T-helper 1 cell treated with Interleukin-12 subunit alpha and Interleukin-12 subunit beta and Interleukin-4 antibody, amounts not matched to agents 30 μg/mL and 1 μg/mL, for 36 hours (primary cell): ENCODE measurements at regions not wholly inside any gene's neighbourhood (a gene's known extent, or its start where the extent isn't known, plus 50 kb on each side); places are given as distances from the start of the nearest gene placed in this dataset.
A peak's percentile ranks its signal among the peaks of the same experiment; 100 is the strongest.

Source experiments
- H3K27ac Mint-ChIP-seq: one replicate; pipeline ENCODE4 v1.8.0; 2021; ENCODE audit warnings: mild to moderate bottlenecking, mixed read lengths
- H3K27me3 Mint-ChIP-seq: one replicate; pipeline ENCODE4 v1.8.0; 2021; ENCODE audit warnings: low read depth, mixed read lengths
- H3K36me3 Mint-ChIP-seq: one replicate; pipeline ENCODE4 v1.8.0; 2021; ENCODE audit warnings: low read depth, mixed read lengths
- H3K4me1 Mint-ChIP-seq: one replicate; pipeline ENCODE4 v1.8.0; 2021; ENCODE audit warnings: low read depth, mixed read lengths
- H3K4me3 Mint-ChIP-seq: one replicate; pipeline ENCODE4 v1.8.0; 2021; ENCODE audit warnings: mild to moderate bottlenecking, moderate library complexity, mixed read lengths
- H3K9me3 Mint-ChIP-seq: one replicate; pipeline ENCODE4 v1.8.0; 2021; ENCODE audit warnings: mixed read lengths

DNA sequence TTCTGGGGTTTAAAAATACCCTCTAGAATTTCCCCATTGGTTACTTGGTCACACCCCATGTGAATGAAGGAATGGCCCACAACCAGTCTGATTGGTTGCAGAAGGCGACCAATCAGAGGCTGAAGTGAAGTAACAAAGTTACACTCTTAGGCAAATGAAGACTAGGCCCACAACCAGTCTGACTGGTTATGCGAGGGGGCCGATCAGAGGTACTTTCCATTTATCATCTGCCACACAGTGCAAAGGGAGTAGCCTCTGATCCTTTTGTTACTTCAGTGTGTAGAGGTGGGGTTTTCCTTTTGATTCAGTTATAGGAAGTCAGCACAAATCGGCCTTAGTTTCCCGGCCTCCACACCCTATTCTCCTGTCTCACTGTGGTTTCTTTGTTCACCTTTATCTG lies 61.2 kb upstream of the SGK1 start:
- Mint-ChIP-seq H3K27me3 (no peaks in the 10 kb centered on the region), H3K4me3 (peak overlapping the region; percentile 40), H3K9me3 (no peaks in the 10 kb centered on the region), H3K36me3 (peaks cover 2% of the 10 kb centered on the region), H3K4me1 (peaks cover 43% of the 10 kb centered on the region), H3K27ac (peak overlapping the region; percentile 78)

- no peak overlapping the region for H3K4me3 Mint-ChIP-seq
- H3K36me3 Mint-ChIP-seq: peaks cover 2% of the 10 kb centered on the region
- H3K27ac Mint-ChIP-seq: peak overlapping the region; percentile 78
- peaks cover 45% of the 10 kb centered on the region for H3K4me1 Mint-ChIP-seq
- H3K27me3 Mint-ChIP-seq: no peaks in the 10 kb centered on the region
- H3K9me3 Mint-ChIP-seq: no peaks in the 10 kb centered on the region
These were observed 60.5 kb upstream of the SGK1 start for GRCh38 chr6:134378426-134378825.

DNA sequence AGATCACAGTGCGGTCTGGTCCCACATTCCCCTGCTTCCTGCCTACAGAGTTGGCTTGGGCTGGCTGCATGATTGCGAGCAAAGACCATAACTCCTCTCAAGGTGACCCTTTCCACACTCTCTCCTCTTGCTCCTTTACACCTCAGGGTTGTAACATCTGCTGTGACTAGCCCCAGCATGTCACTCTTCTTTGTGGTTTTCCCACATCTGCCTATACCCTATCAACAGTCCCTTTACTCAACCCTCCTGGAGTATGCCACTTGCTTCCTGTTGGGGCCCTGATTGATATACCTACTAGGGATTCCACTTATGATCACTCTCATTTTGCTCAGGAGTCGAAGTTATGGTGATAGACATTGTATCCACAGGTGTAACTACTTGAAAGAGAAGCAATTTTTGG lies 58.9 kb upstream of the SGK1 start:
- Mint-ChIP-seq H3K36me3 (peaks cover 3% of the 10 kb centered on the region), H3K27ac (no peak overlapping the region), H3K4me1 (peaks cover 57% of the 10 kb centered on the region), H3K27me3 (no peaks in the 10 kb centered on the region), H3K4me3 (no peak overlapping the region), H3K9me3 (no peaks in the 10 kb centered on the region)

DNA sequence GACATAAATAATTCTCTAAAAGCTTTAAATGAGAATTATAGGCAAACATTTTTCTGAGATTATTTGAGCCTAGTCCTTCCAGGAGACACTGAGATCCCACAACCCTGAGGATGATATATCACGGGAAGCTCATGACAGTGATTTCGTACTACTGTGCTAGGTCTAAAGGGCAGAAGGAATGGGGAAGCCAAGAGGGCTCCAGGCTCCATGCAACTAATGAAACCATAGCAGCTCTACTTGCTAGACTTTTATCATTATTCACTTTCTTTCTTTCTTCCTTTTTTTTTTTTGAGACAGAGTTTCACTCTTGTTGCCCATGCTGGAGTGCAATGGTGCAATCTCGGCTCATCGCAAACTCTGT lies 57.3 kb upstream of the SGK1 start:
- H3K9me3 Mint-ChIP-seq: no peaks in the 10 kb centered on the region
- H3K4me3 Mint-ChIP-seq: no peak overlapping the region
- peaks cover 49% of the 10 kb centered on the region for H3K4me1 Mint-ChIP-seq
- H3K27me3 Mint-ChIP-seq: no peaks in the 10 kb centered on the region
- H3K27ac Mint-ChIP-seq: no peak overlapping the region
- H3K36me3 Mint-ChIP-seq: peaks cover 3% of the 10 kb centered on the region

GRCh38 chr6:134374491-134375219 lies 56.7 kb upstream of the SGK1 start:
- H3K4me1 Mint-ChIP-seq: peaks cover 45% of the 10 kb centered on the region
- H3K36me3 Mint-ChIP-seq: peaks cover 3% of the 10 kb centered on the region
- no peaks in the 10 kb centered on the region for H3K27me3 Mint-ChIP-seq
- peak overlapping the region; percentile 21 for H3K27ac Mint-ChIP-seq
- H3K9me3 Mint-ChIP-seq: no peaks in the 10 kb centered on the region
- no peak overlapping the region for H3K4me3 Mint-ChIP-seq

DNA sequence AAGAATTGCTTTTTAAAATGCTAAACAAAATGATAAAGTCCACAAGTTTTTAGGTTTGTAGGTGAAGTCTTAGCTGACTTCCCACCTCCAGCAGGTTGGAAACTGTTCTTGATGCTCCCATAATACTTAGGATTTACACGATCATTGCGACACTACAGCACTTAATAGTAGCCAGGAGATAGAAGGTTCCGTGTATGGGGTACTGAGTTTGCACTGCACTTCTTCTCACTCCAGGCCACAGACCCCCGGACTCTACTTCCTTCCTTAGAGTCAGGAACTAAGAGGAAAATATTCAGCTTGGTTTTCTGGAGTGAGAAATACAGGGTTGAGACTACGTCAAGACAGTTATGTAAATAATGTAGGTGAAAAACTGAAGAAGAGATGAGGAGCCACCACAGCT lies 56.1 kb upstream of the SGK1 start:
- H3K9me3 Mint-ChIP-seq: no peaks in the 10 kb centered on the region
- no peaks in the 10 kb centered on the region for H3K27me3 Mint-ChIP-seq
- H3K4me3 Mint-ChIP-seq: no peak overlapping the region
- H3K36me3 Mint-ChIP-seq: peaks cover 3% of the 10 kb centered on the region
- peaks cover 39% of the 10 kb centered on the region for H3K4me1 Mint-ChIP-seq
- no peak overlapping the region for H3K27ac Mint-ChIP-seq

- H3K4me1 Mint-ChIP-seq: peaks cover 34% of the 10 kb centered on the region
- H3K27ac Mint-ChIP-seq: peak overlapping the region; percentile 47
These were observed 55.5 kb upstream of the SGK1 start for GRCh38 chr6:134373282-134373922.

GRCh38 chr6:134372603-134373281 lies 54.8 kb upstream of the SGK1 start:
- H3K36me3 Mint-ChIP-seq: peaks cover 1% of the 10 kb centered on the region
- peaks cover 33% of the 10 kb centered on the region for H3K4me1 Mint-ChIP-seq
- H3K4me3 Mint-ChIP-seq: peak overlapping the region; percentile 8
- no peaks in the 10 kb centered on the region for H3K27me3 Mint-ChIP-seq
- H3K27ac Mint-ChIP-seq: peak overlapping the region; percentile 47
- H3K9me3 Mint-ChIP-seq: no peaks in the 10 kb centered on the region

More at GRCh38 chr6:134373282-134373922, 55.5 kb upstream of the SGK1 start:
- no peaks in the 10 kb centered on the region for H3K27me3 Mint-ChIP-seq
- H3K36me3 Mint-ChIP-seq: peaks cover 3% of the 10 kb centered on the region
- H3K9me3 Mint-ChIP-seq: no peaks in the 10 kb centered on the region
- peak overlapping the region; percentile 8 for H3K4me3 Mint-ChIP-seq

- Mint-ChIP-seq H3K9me3 (no peaks in the 10 kb centered on the region), H3K27me3 (no peaks in the 10 kb centered on the region), H3K4me1 (peaks cover 17% of the 10 kb centered on the region), H3K4me3 (no peak overlapping the region), H3K36me3 (peaks cover 1% of the 10 kb centered on the region), H3K27ac (no peak overlapping the region)
These were observed 50.8 kb upstream of the SGK1 start for GRCh38 chr6:134368670-134369069.
